ENCODE measurements at regions not wholly inside any gene's neighbourhood (a gene's known extent, or its start where the extent isn't known, plus 50 kb on each side); places are given as distances from the start of the nearest gene placed in this dataset.

GRCh38 chr4:96974295-96974694 is 1134.4 kb downstream of the PDHA2 start:
- no peaks in the 10 kb centered on the region for H3K4me1 ChIP-seq (ENCODE audit: control insufficient read depth, insufficient read depth, low read length)
- H3K9me3 ChIP-seq (ENCODE audit: control insufficient read depth, insufficient read depth, low read length) = no peaks in the 10 kb centered on the region
- no peak for DNase-seq (ENCODE audit: low read depth in 4 of 6, low spot score in 6 of 6)

GRCh38 chr4:96983830-96984229 is 1143.9 kb downstream of the PDHA2 start:
- DNase-seq (ENCODE audit: low read depth in 4 of 6, low spot score in 6 of 6) = no peak
- Histone ChIP-seq H3K27ac (ENCODE audit: low read depth, low read length) (no peak overlapping the region), H3K4me1 (ENCODE audit: control insufficient read depth, insufficient read depth, low read length) (no peaks in the 10 kb centered on the region), H3K36me3 (ENCODE audit: control insufficient read depth, insufficient read depth, low read length) (no peaks in the 10 kb centered on the region), H3K4me3 (ENCODE audit: low read depth, low read length) (no peak overlapping the region), H3K27me3 (ENCODE audit: control insufficient read depth, insufficient read depth, low read length) (no peaks in the 10 kb centered on the region), H3K9me3 (ENCODE audit: control insufficient read depth, insufficient read depth, low read length) (no peaks in the 10 kb centered on the region)
- 82% methylated on average over 1 of the region's 1 CpG for WGBS (ENCODE audit: insufficient coverage)

More at GRCh38 chr4:96974295-96974694, 1134.4 kb downstream of the PDHA2 start:
- no CpG with 5 or more reads among the region's 2 CpGs for WGBS (ENCODE audit: insufficient coverage)
- Histone ChIP-seq H3K36me3 (ENCODE audit: control insufficient read depth, insufficient read depth, low read length) (no peaks in the 10 kb centered on the region), H3K27ac (ENCODE audit: low read depth, low read length) (no peak overlapping the region), H3K4me3 (ENCODE audit: low read depth, low read length) (no peak overlapping the region), H3K27me3 (ENCODE audit: control insufficient read depth, insufficient read depth, low read length) (no peaks in the 10 kb centered on the region)

GRCh38 chr4:96986816-96987215 is 1146.9 kb downstream of the PDHA2 start:
- WGBS (ENCODE audit: insufficient coverage) = no CpG with 5 or more reads among the region's 1 CpG

GRCh38 chr4:96991083-96991482 is 1151.2 kb downstream of the PDHA2 start:
- Histone ChIP-seq H3K9me3 (ENCODE audit: control insufficient read depth, insufficient read depth, low read length) (no peaks in the 10 kb centered on the region), H3K4me3 (ENCODE audit: low read depth, low read length) (no peak overlapping the region), H3K27ac (ENCODE audit: low read depth, low read length) (no peak overlapping the region), H3K4me1 (ENCODE audit: control insufficient read depth, insufficient read depth, low read length) (no peaks in the 10 kb centered on the region), H3K36me3 (ENCODE audit: control insufficient read depth, insufficient read depth, low read length) (no peaks in the 10 kb centered on the region), H3K27me3 (ENCODE audit: control insufficient read depth, insufficient read depth, low read length) (no peaks in the 10 kb centered on the region)
- DNase-seq (ENCODE audit: low read depth in 4 of 6, low spot score in 6 of 6) = no peak
- WGBS (ENCODE audit: insufficient coverage) = 100% methylated on average over 1 of the region's 1 CpG

More at GRCh38 chr4:96986816-96987215, 1146.9 kb downstream of the PDHA2 start:
- H3K9me3 ChIP-seq (ENCODE audit: control insufficient read depth, insufficient read depth, low read length) = no peaks in the 10 kb centered on the region
- no peaks in the 10 kb centered on the region for H3K4me1 ChIP-seq (ENCODE audit: control insufficient read depth, insufficient read depth, low read length)
- no peak overlapping the region for H3K4me3 ChIP-seq (ENCODE audit: low read depth, low read length)
- no peaks in the 10 kb centered on the region for H3K36me3 ChIP-seq (ENCODE audit: control insufficient read depth, insufficient read depth, low read length)
- H3K27ac ChIP-seq (ENCODE audit: low read depth, low read length) = no peak overlapping the region
- DNase-seq (ENCODE audit: low read depth in 4 of 6, low spot score in 6 of 6) = peak in 1 of 6 donors; percentile 55
- no peaks in the 10 kb centered on the region for H3K27me3 ChIP-seq (ENCODE audit: control insufficient read depth, insufficient read depth, low read length)

- H3K4me3 ChIP-seq (ENCODE audit: low read depth, low read length) = no peak overlapping the region
- 85% methylated on average over 3 of the region's 4 CpGs for WGBS (ENCODE audit: insufficient coverage)
- H3K36me3 ChIP-seq (ENCODE audit: control insufficient read depth, insufficient read depth, low read length) = no peaks in the 10 kb centered on the region
- no peak overlapping the region for H3K27ac ChIP-seq (ENCODE audit: low read depth, low read length)
- no peaks in the 10 kb centered on the region for H3K9me3 ChIP-seq (ENCODE audit: control insufficient read depth, insufficient read depth, low read length)
- H3K4me1 ChIP-seq (ENCODE audit: control insufficient read depth, insufficient read depth, low read length) = no peaks in the 10 kb centered on the region
- DNase-seq (ENCODE audit: low read depth in 4 of 6, low spot score in 6 of 6) = no peak
- no peaks in the 10 kb centered on the region for H3K27me3 ChIP-seq (ENCODE audit: control insufficient read depth, insufficient read depth, low read length)
Observed at GRCh38 chr4:96992443-96992842, 1150.8 kb downstream of the STPG2 start.

GRCh38 chr4:96993560-96993959 is 1149.7 kb downstream of the STPG2 start:
- H3K36me3 ChIP-seq (ENCODE audit: control insufficient read depth, insufficient read depth, low read length) = no peaks in the 10 kb centered on the region
- no peak overlapping the region for H3K4me3 ChIP-seq (ENCODE audit: low read depth, low read length)
- H3K4me1 ChIP-seq (ENCODE audit: control insufficient read depth, insufficient read depth, low read length) = no peaks in the 10 kb centered on the region
- 27% methylated on average over 3 of the region's 3 CpGs for WGBS (ENCODE audit: insufficient coverage)
- DNase-seq (ENCODE audit: low read depth in 4 of 6, low spot score in 6 of 6) = peak in 1 of 6 donors; percentile 4
- no peaks in the 10 kb centered on the region for H3K9me3 ChIP-seq (ENCODE audit: control insufficient read depth, insufficient read depth, low read length)
- no peaks in the 10 kb centered on the region for H3K27me3 ChIP-seq (ENCODE audit: control insufficient read depth, insufficient read depth, low read length)
- no peak overlapping the region for H3K27ac ChIP-seq (ENCODE audit: low read depth, low read length)

GRCh38 chr4:97003715-97004114 is 1139.6 kb downstream of the STPG2 start:
- Histone ChIP-seq H3K27me3 (ENCODE audit: control insufficient read depth, insufficient read depth, low read length) (no peaks in the 10 kb centered on the region), H3K4me3 (ENCODE audit: low read depth, low read length) (no peak overlapping the region), H3K36me3 (ENCODE audit: control insufficient read depth, insufficient read depth, low read length) (no peaks in the 10 kb centered on the region), H3K4me1 (ENCODE audit: control insufficient read depth, insufficient read depth, low read length) (no peaks in the 10 kb centered on the region), H3K9me3 (ENCODE audit: control insufficient read depth, insufficient read depth, low read length) (no peaks in the 10 kb centered on the region), H3K27ac (ENCODE audit: low read depth, low read length) (no peak overlapping the region)
- no peak for DNase-seq (ENCODE audit: low read depth in 4 of 6, low spot score in 6 of 6)

GRCh38 chr4:97013309-97013708 is 1130.0 kb downstream of the STPG2 start:
- WGBS (ENCODE audit: insufficient coverage) = no CpG with 5 or more reads among the region's 3 CpGs
- DNase-seq (ENCODE audit: low read depth in 4 of 6, low spot score in 6 of 6) = no peak

GRCh38 chr4:97013711-97014110 is 1129.6 kb downstream of the STPG2 start:
- no peaks in the 10 kb centered on the region for H3K36me3 ChIP-seq (ENCODE audit: control insufficient read depth, insufficient read depth, low read length)
- no peaks in the 10 kb centered on the region for H3K9me3 ChIP-seq (ENCODE audit: control insufficient read depth, insufficient read depth, low read length)
- no peak overlapping the region for H3K27ac ChIP-seq (ENCODE audit: low read depth, low read length)
- H3K27me3 ChIP-seq (ENCODE audit: control insufficient read depth, insufficient read depth, low read length) = no peaks in the 10 kb centered on the region
- peak in 1 of 6 donors; percentile 10 for DNase-seq (ENCODE audit: low read depth in 4 of 6, low spot score in 6 of 6)
- no peaks in the 10 kb centered on the region for H3K4me1 ChIP-seq (ENCODE audit: control insufficient read depth, insufficient read depth, low read length)
- no CpG with 5 or more reads among the region's 2 CpGs for WGBS (ENCODE audit: insufficient coverage)
- H3K4me3 ChIP-seq (ENCODE audit: low read depth, low read length) = no peak overlapping the region

More at GRCh38 chr4:97013309-97013708, 1130.0 kb downstream of the STPG2 start:
- H3K4me3 ChIP-seq (ENCODE audit: low read depth, low read length) = no peak overlapping the region
- H3K36me3 ChIP-seq (ENCODE audit: control insufficient read depth, insufficient read depth, low read length) = no peaks in the 10 kb centered on the region
- no peak overlapping the region for H3K27ac ChIP-seq (ENCODE audit: low read depth, low read length)
- H3K4me1 ChIP-seq (ENCODE audit: control insufficient read depth, insufficient read depth, low read length) = no peaks in the 10 kb centered on the region
- H3K27me3 ChIP-seq (ENCODE audit: control insufficient read depth, insufficient read depth, low read length) = no peaks in the 10 kb centered on the region
- no peaks in the 10 kb centered on the region for H3K9me3 ChIP-seq (ENCODE audit: control insufficient read depth, insufficient read depth, low read length)

- DNase-seq (ENCODE audit: low read depth in 4 of 6, low spot score in 6 of 6) = peak in 1 of 6 donors; percentile 72
- Histone ChIP-seq H3K27me3 (ENCODE audit: control insufficient read depth, insufficient read depth, low read length) (no peaks in the 10 kb centered on the region), H3K9me3 (ENCODE audit: control insufficient read depth, insufficient read depth, low read length) (no peaks in the 10 kb centered on the region), H3K27ac (ENCODE audit: low read depth, low read length) (no peak overlapping the region), H3K4me1 (ENCODE audit: control insufficient read depth, insufficient read depth, low read length) (no peaks in the 10 kb centered on the region), H3K4me3 (ENCODE audit: low read depth, low read length) (no peak overlapping the region), H3K36me3 (ENCODE audit: control insufficient read depth, insufficient read depth, low read length) (no peaks in the 10 kb centered on the region)
- no CpG with 5 or more reads among the region's 1 CpG for WGBS (ENCODE audit: insufficient coverage)
Observed at GRCh38 chr4:97015301-97015700, 1128.0 kb downstream of the STPG2 start.

Measured in spinal cord (tissue), 9 donors.